IMR-90 (cell line): ENCODE measurements at regions not wholly inside any gene's neighbourhood (a gene's known extent, or its start where the extent isn't known, plus 50 kb on each side); places are given as distances from the start of the nearest gene placed in this dataset.

Experiments
- ATAC-seq: fragments of 200-7000 bp; cut with Tn5 transposase; 2 replicates; pipeline ENCODE4 v1.9.1; 2020; ENCODE audit warnings: low read depth, mild to moderate bottlenecking, moderate library complexity
- BruUV-seq: library from RNA; stranded (reverse); fragments of 400-500 nt; replicated peaks from 2 replicates; lab custom pipeline; 2021; lab: Mats Ljungman, UMichigan
- CTCF ChIA-PET: fragments of 300-600 bp; formaldehyde crosslinking; extraction: SDS; loops from one replicate; lab custom pipeline; 2021; ENCODE audit warnings: antibody characterized with exemption; lab: Yijun Ruan, JAX
- POLR2A ChIA-PET: fragments of 300-600 bp; sonication (Branson Sonifier 250); formaldehyde crosslinking; loops from one replicate; lab custom pipeline; 2022; ENCODE audit warnings: antibody characterized with exemption; ENCODE audit not compliant: unreplicated experiment; lab: Charles Lee
- DNase-seq: peaks from one replicate; pipeline ENCODE4 v3.0.0; 2013
- H2AFZ ChIP-seq: replicated peaks from 2 replicates; pipeline ENCODE3; 2013; ENCODE audit warnings: low read length, mild to moderate bottlenecking; ENCODE audit not compliant: poor library complexity
- H2AK5ac ChIP-seq: 2 replicates; pipeline ENCODE4 v1.6.1; 2013; ENCODE audit warnings: low read depth, low read length, inconsistent platforms
- H2AK9ac ChIP-seq: replicated peaks from 2 replicates; pipeline ENCODE3; 2013; ENCODE audit warnings: mild to moderate bottlenecking, low read depth, low read length, moderate library complexity; ENCODE audit not compliant: poor library complexity
- H2BK120ac ChIP-seq: 2 replicates; pipeline ENCODE4 v1.6.1; 2013; ENCODE audit warnings: low read depth, low read length, inconsistent platforms
- H2BK15ac ChIP-seq: 3 replicates; pipeline ENCODE4 v1.6.1; 2013; ENCODE audit warnings: low read depth, low read length, inconsistent platforms
- H2BK20ac ChIP-seq: 2 replicates; pipeline ENCODE4 v1.6.1; 2013; ENCODE audit warnings: low read depth, mild to moderate bottlenecking, inconsistent platforms, low read length, moderate library complexity
- H2BK5ac ChIP-seq: 2 replicates; pipeline ENCODE4 v1.6.1; 2013; ENCODE audit warnings: mild to moderate bottlenecking, low read depth, low read length, inconsistent platforms; ENCODE audit not compliant: poor library complexity, severe bottlenecking
- H3K14ac ChIP-seq: replicated peaks from 2 replicates; pipeline ENCODE4 v1.6.1; 2013; ENCODE audit warnings: low read depth, low read length, inconsistent platforms
- H3K18ac ChIP-seq: 2 replicates; pipeline ENCODE4 v1.6.1; 2013; ENCODE audit warnings: low read depth, low read length, control low read depth
- H3K23ac ChIP-seq: 2 replicates; pipeline ENCODE4 v1.6.1; 2013; ENCODE audit warnings: low read depth, low read length, inconsistent platforms
- H3K27ac ChIP-seq: 2 replicates; pipeline ENCODE4 v1.5.1; 2013; ENCODE audit warnings: mild to moderate bottlenecking, control low read depth, low read length; ENCODE audit not compliant: insufficient read depth
- H3K27me3 ChIP-seq: 2 replicates; pipeline ENCODE4 v1.6.1; 2013; ENCODE audit warnings: low read length; ENCODE audit not compliant: control insufficient read depth, insufficient read depth
- H3K36me3 ChIP-seq: 2 replicates; pipeline ENCODE4 v1.6.1; 2013; ENCODE audit warnings: low read length, mixed read lengths; ENCODE audit not compliant: control insufficient read depth, insufficient read depth
- H3K4ac ChIP-seq: 2 replicates; pipeline ENCODE4 v1.6.1; 2013; ENCODE audit warnings: low read depth, low read length, inconsistent platforms
- H3K4me1 ChIP-seq: 2 replicates; pipeline ENCODE4 v1.6.1; 2013; ENCODE audit warnings: low read length, mixed read lengths; ENCODE audit not compliant: control insufficient read depth, insufficient read depth
- H3K4me2 ChIP-seq: 2 replicates; pipeline ENCODE4 v1.6.1; 2013; ENCODE audit warnings: low read depth, mild to moderate bottlenecking, control low read depth, low read length, moderate library complexity
- H3K4me3 ChIP-seq: 2 replicates; pipeline ENCODE4 v1.5.1; 2013; ENCODE audit warnings: low read depth, mild to moderate bottlenecking, control low read depth, low read length, moderate library complexity; ENCODE audit not compliant: insufficient read depth
- H3K56ac ChIP-seq: 2 replicates; pipeline ENCODE4 v1.6.1; 2013; ENCODE audit warnings: low read length, inconsistent platforms; ENCODE audit not compliant: insufficient read depth; ENCODE audit errors: extremely low read depth
- H3K79me1 ChIP-seq, 2 experiments: 2 replicates each; pipeline ENCODE4 v1.6.1; 2013; ENCODE audit warnings: low read length in 2 of 2, inconsistent platforms in 1 of 2, low read depth in 1 of 2
- H3K9ac ChIP-seq: 2 replicates; pipeline ENCODE4 v1.6.1; 2013; ENCODE audit warnings: low read depth, low read length, control low read depth
- H3K9me1 ChIP-seq: 2 replicates; pipeline ENCODE4 v1.6.1; 2013; ENCODE audit warnings: low read length, inconsistent platforms; ENCODE audit not compliant: insufficient read depth
- H3K9me3 ChIP-seq: 2 replicates; pipeline ENCODE4 v1.6.1; 2013; ENCODE audit warnings: low read length; ENCODE audit not compliant: control insufficient read depth, insufficient read depth
- H4K20me1 ChIP-seq: 2 replicates; pipeline ENCODE4 v1.6.1; 2013; ENCODE audit warnings: low read length, inconsistent platforms; ENCODE audit not compliant: insufficient read depth
- H4K5ac ChIP-seq: 2 replicates; pipeline ENCODE4 v1.6.1; 2013; ENCODE audit warnings: mild to moderate bottlenecking, low read depth, low read length, control low read depth
- H4K8ac ChIP-seq, 2 experiments: 2 replicates each; pipeline ENCODE4 v1.6.1; 2013; ENCODE audit warnings: low read depth in 2 of 2, low read length in 2 of 2, control low read depth in 1 of 2, inconsistent platforms in 1 of 2
- H4K91ac ChIP-seq: 2 replicates; pipeline ENCODE4 v1.6.1; 2013; ENCODE audit warnings: low read depth, low read length, inconsistent platforms; ENCODE audit not compliant: insufficient read depth
- CEBPB ChIP-seq: IDR thresholded peaks from 2 replicates; pipeline ENCODE4 v1.6.1; 2012; ENCODE audit warnings: low read depth, low read length, improper control_type of control experiment
- CTCF ChIP-seq: conservative IDR thresholded peaks from 2 replicates; pipeline ENCODE4 v1.5.1; 2012; ENCODE audit warnings: mild to moderate bottlenecking, low read depth, low read length, improper control_type of control experiment
- FOS ChIP-seq: fragments of 150-350 bp; IDR thresholded peaks from 2 replicates; pipeline ENCODE4 v1.6.1; 2016; ENCODE audit warnings: low read depth, low read length
- MAFK ChIP-seq: IDR thresholded peaks from 2 replicates; pipeline ENCODE4 v1.6.1; 2012; ENCODE audit warnings: low read depth, low read length, improper control_type of control experiment
- MXI1 ChIP-seq: IDR thresholded peaks from 2 replicates; pipeline ENCODE4 v1.6.1; 2012; ENCODE audit warnings: low read depth, mild to moderate bottlenecking, low read length, moderate library complexity, borderline replicate concordance
- NFE2L2 ChIP-seq: fragments of 150-350 bp; IDR thresholded peaks from 2 replicates; pipeline ENCODE4 v1.6.1; 2016; ENCODE audit warnings: low read depth, mild to moderate bottlenecking, low read length
- POLR2A ChIP-seq: IDR thresholded peaks from 2 replicates; pipeline ENCODE4 v1.6.1; 2012; ENCODE audit warnings: mild to moderate bottlenecking, low read depth, low read length
- RAD21 ChIP-seq: IDR thresholded peaks from 2 replicates; pipeline ENCODE4 v1.6.1; 2012; ENCODE audit warnings: low read length, improper control_type of control experiment
- RCOR1 ChIP-seq: IDR thresholded peaks from 2 replicates; pipeline ENCODE4 v1.6.1; 2012; ENCODE audit warnings: mild to moderate bottlenecking, low read length, improper control_type of control experiment; ENCODE audit not compliant: insufficient replicate concordance
- SMC3 ChIP-seq: fragments of 150-350 bp; IDR thresholded peaks from 2 replicates; pipeline ENCODE4 v1.6.1; 2016; ENCODE audit warnings: low read depth, mild to moderate bottlenecking, antibody characterized with exemption, low read length, moderate library complexity
- USF2 ChIP-seq: fragments of 150-350 bp; IDR thresholded peaks from 2 replicates; pipeline ENCODE4 v1.6.1; 2017; ENCODE audit warnings: mild to moderate bottlenecking, antibody characterized with exemption, low read length, low read depth
- WGBS, 2 experiments: methylation state at CpG; one replicate each; pipeline versions ENCODE4 v1.1.5 to v1.1.7; 2013; ENCODE audit warnings: missing lambda C conversion rate in 2 of 2; ENCODE audit not compliant: insufficient read length in 1 of 2; ENCODE audit errors: extremely low coverage in 2 of 2; 5-methylcytosine and 5-hydroxymethylcytosine counted together
- dilution Hi-C: fragments of 300-500 bp; cut with HindIII; formaldehyde crosslinking; loops from one replicate; pipeline ENCODE4 v1.14.3; 2018; ENCODE audit warnings: low sequenced_read_pairs; ENCODE audit not compliant: unreplicated experiment
- in situ Hi-C: fragments of 300-500 bp; cut with MboI; formaldehyde crosslinking; loops from 3 replicates; pipeline ENCODE4 v1.14.3; 2019; ENCODE audit warnings: low sequenced_read_pairs, inconsistent platforms, mixed read lengths
- intact Hi-C: fragments of 100-400 bp; cut with micrococcal nuclease; formaldehyde crosslinking; loops from 2 replicates; pipeline ENCODE4 v1.10.0; 2022

GRCh38 chr13:24045597-24045996, 114.9 kb upstream of the SPATA13 start:
- Histone ChIP-seq H2AK5ac (no peak overlapping the region), H3K14ac (no peak overlapping the region), H3K9me1 (peaks cover 22% of the 10 kb centered on the region), H3K79me1 (no peaks in the 10 kb centered on the region), H4K5ac (no peak overlapping the region), H3K4me3 (no peak overlapping the region), H3K18ac (no peak overlapping the region), H3K36me3 (no peaks in the 10 kb centered on the region), H2BK20ac (no peak overlapping the region; the same call in 1 of the 2 replicates), H4K91ac (no peak overlapping the region), H2BK120ac (no peak overlapping the region), H2BK5ac (no peak overlapping the region), H2AK9ac (no peak overlapping the region), H3K56ac (no peak overlapping the region), H2AFZ (no peak overlapping the region), H3K4me1 (peaks cover 19% of the 10 kb centered on the region), H3K23ac (no peak overlapping the region), H3K9me3 (peaks cover 3% of the 10 kb centered on the region; the same call in 1 of the 2 replicates), H2BK15ac (no peak overlapping the region), H3K4me2 (no peak overlapping the region), H3K27me3 (no peaks in the 10 kb centered on the region), H3K9ac (no peak overlapping the region), H4K8ac (no peak overlapping the region), H4K20me1 (no peaks in the 10 kb centered on the region), H3K4ac (no peak overlapping the region), H3K27ac (no peak overlapping the region)
- TF ChIP-seq USF2 = no peak
- no peak for TF ChIP-seq MAFK
- no peak for TF ChIP-seq MXI1
- TF ChIP-seq CEBPB = no peak
- no peak for TF ChIP-seq RCOR1
- TF ChIP-seq SMC3 = no peak
- no peak for TF ChIP-seq CTCF
- TF ChIP-seq NFE2L2 = no peak
- TF ChIP-seq POLR2A = no peak
- TF ChIP-seq RAD21 = no peak
- TF ChIP-seq FOS = no peak
- intact Hi-C loops = no loop called here
- dilution Hi-C loops = no loop called here
- in situ Hi-C loops = no loop called here
- DNase-seq (no peak), ATAC-seq (no peak)
- ChIA-PET POLR2A (no interaction called here), CTCF (no interaction called here)
- BruUV-seq = no TSS peak
- no CpG with 5 or more reads among the region's 4 CpGs for WGBS, 2 experiments
